DMS 273 (cell line): ENCODE measurements at regions not wholly inside any gene's neighbourhood (a gene's known extent, or its start where the extent isn't known, plus 50 kb on each side); places are given as distances from the start of the nearest gene placed in this dataset.

Experiments used
- DNase-seq: peaks from one replicate; lab custom pipeline; 2025; ENCODE audit not compliant: unreplicated experiment; lab: John Stamatoyannopoulos, UW

GRCh38 chr16:79303206-79303605 lies 297.3 kb downstream of the MAF start:
- DNase-seq, result no peak

GRCh38 chr16:79302731-79303130 lies 297.8 kb downstream of the MAF start:
- no peak for DNase-seq

- no peak for DNase-seq
Observed at GRCh38 chr16:79301051-79301450, 299.5 kb downstream of the MAF start.

- DNase-seq, result no peak
Observed at GRCh38 chr16:79298894-79299799, 301.4 kb downstream of the MAF start.

DNA sequence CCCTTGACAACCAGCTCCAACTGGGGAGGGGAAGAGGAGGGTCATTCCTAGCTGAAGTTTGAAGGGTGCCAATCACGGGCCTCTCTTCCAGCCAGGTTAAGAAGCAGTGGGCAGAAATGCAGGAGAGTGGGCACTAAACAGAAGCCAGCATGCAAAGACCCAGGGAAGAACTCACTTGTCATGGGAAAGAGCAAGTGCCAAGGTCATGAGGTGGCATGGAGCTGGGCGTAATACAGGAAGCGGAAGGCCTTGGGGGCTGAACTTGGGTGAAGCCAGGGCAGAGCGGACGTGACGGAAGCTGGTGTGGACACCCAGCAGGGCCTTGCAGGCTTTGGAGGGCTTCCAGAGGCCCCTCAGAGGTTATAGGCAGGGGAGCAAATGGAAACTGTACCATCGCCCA lies 302.1 kb downstream of the MAF start:
- DNase-seq, result no peak

- DNase-seq, result no peak
Observed at GRCh38 chr16:79297805-79298204, 302.7 kb downstream of the MAF start.

DNA sequence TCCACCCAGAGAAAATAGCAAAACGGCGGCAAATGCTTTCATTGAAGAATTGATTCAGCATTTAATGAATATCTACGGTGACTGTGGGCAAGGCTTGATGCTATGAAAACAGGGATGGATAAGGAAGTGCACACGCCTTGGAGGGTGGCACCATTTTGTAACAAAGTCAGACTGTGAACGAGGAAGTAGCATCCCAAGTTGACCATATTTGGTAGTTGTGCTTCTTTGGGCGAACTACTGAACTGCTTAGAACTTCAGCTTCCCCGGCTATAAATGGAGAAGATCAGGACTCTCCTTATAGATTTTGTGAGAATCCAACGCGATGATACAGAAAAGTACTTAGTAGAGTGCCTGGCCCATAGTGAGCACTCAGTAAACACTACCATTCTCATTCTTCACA lies 303.2 kb downstream of the MAF start:
- no peak for DNase-seq

GRCh38 chr16:79296491-79296890 lies 304.0 kb downstream of the MAF start:
- DNase-seq, result no peak

- no peak for DNase-seq
Observed at GRCh38 chr16:79295746-79296145, 304.8 kb downstream of the MAF start.

DNA sequence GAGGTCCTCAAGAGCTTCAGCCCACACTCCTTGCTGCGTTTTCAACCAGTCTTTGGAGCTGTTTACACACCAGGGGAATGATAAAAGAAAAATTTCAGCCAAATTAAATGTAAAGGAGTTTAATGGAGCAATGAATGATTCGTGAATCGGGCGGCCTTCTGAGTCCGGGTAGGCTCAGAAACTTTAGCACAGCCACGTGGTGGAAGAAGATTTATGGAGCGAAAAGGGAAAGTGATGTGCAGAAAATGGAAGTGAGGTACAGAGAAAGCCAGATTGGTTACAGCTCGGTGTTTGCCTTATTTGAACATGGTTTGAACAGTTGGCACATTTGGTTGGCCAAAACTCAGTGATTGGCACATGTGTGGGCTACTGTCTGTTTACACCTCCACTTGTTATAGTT lies 305.4 kb downstream of the MAF start:
- no peak for DNase-seq

DNA sequence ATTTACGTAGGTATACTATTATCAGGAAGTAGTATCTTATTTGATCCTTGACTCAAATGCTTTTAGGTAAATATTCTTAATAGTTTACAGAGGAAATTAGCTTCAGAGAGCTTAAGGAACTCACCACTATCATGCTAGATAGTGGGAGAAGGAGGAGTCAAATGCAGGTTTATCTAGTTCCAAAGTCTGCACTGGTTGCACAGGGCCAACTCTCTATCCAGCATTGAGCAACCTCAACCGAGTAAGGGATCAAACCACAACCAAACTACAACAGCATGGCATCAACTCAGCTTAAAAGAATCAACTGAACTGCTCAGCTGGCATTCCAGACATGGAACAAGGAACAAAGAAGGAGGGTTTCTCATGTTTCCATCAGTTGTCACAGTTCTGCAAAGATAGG lies 306.0 kb downstream of the MAF start:
- no peak for DNase-seq

DNA sequence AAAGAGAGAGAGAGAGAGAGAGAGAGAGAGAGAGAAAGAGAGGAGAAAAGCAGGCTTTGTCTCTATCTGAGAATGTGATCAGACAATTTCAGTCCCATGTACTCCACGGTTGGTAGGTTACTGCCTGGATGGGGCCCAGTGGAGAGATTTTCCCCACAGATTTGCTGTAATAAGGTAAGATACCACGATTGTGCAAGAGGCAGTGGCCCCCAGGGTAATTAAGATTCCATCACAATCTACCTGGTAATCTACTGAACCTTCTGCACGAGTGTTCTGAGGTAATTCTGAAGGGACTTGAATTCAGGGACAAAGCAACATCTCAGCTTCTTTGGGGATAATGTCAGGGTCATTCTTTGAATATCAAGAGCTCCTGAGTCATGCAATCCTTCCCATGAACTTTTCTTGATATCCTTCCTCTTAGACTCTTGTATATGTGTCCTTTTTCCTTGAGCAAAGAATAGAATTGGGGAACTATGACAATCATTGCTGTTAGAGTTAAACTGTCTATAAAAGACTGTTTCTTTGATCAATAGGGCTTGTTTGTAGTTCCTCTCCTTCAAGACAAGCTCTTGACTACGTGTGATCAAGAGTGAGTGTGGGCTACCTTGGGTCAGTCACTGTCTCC lies 306.6 kb downstream of the MAF start:
- no peak for DNase-seq

DNA sequence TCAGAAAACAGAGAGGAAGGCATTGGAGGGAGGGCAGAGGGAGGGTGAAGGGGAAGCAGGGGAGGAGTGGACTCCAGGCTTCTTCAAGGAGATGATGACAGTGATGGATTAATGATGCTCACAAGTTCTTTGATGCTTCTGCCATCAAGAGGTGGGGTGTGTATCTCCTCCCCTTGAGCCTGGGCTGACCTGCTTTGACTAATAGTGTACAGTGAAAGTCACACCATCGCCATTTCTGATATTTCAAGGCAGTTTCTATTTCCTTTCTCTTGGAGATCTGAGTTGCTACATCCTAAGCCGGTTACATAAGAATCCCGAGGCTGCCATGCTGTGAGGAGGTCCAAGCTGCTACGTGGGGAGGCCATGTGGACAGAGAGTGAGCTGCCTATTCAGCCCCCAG lies 312.5 kb downstream of the MAF start:
- no peak for DNase-seq

DNA sequence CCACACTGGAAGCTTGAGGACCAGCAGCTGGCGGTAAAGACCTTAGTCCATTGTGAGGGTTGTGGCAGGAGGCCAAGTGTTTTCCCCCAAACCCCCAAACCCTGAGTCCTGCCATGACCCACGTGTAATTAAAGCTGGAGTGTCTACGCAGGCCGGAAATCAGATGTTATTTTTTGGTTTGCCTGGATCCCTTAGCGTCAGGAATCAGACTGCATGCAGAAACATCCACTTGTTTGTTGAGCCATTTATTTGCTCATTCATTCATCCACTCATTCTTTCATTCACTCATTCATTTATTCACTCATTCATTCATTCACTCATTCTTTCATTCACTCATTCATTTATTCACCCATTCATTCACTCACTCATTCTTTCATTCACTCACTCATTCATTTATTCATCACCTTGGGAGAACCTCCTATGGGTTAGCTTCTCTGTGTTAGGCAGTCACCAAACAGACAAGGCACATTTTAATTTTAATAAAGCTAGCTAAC lies 313.1 kb downstream of the MAF start:
- no peak for DNase-seq

DNA sequence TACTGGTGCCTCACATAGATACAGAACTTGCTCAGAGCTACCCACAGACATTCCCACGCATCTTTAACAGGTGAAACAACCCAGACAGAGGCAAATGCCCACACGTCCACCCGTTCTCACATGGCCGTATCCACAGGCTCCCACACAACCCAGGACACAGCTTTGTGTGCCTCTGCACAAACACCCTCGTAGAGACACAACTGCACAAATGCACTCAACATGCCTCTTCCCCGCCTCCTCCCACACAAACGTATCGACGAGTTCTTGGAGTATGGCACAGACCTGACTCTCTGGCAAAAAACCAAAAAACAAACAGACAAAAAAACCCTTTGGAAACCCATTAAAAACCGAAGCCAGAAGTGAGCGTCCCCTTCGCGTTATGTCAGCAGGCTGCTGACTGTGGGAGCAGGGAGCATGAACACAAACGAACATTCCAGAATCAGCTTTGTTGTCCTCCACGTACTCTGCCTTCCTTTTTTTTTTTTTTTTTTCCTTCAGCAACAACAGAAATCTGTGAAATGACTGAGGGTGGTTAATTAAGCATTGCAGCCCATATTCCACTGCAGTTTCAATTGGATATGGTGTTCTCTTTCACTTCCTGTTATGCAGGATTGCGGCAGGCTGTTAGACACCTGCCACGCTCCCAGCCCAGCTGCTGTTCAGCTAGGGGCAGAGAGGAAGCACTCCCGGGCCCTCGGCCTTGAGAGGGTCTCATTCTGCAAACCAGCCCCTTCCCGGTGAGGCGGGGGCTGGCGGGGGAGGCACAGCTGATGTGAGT lies 313.7 kb downstream of the MAF start:
- peak; percentile 73 for DNase-seq

- DNase-seq, result no peak
Observed at GRCh38 chr16:79284766-79285165, 315.8 kb downstream of the MAF start.

DNA sequence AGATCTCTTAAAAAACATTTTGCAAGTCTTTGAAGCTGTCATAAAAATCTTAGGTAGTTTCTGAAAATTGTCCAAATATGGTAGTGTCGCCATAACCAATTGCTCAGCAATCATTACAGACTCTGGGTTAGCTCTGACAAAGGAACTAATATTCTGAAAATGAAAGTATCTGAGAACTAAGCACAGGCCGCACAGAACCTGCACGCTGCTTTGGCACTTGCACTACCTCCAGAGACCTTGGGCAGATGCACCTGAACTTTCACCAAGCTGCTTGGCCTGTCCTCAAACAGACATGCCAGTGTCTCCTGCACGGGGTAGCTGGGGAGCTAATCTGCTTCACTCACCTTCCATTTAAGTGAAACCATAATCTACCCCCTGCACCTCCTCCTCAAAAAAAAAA lies 317.0 kb downstream of the MAF start:
- DNase-seq, result no peak

- no peak for DNase-seq
Observed at GRCh38 chr16:79282806-79283205, 317.7 kb downstream of the MAF start.

- no peak for DNase-seq
Observed at GRCh38 chr16:79278506-79278905, 322.0 kb downstream of the MAF start.

GRCh38 chr16:79276501-79276900 lies 324.0 kb downstream of the MAF start:
- DNase-seq, result no peak

GRCh38 chr16:79274264-79274663 lies 326.3 kb downstream of the MAF start:
- DNase-seq, result no peak

DNA sequence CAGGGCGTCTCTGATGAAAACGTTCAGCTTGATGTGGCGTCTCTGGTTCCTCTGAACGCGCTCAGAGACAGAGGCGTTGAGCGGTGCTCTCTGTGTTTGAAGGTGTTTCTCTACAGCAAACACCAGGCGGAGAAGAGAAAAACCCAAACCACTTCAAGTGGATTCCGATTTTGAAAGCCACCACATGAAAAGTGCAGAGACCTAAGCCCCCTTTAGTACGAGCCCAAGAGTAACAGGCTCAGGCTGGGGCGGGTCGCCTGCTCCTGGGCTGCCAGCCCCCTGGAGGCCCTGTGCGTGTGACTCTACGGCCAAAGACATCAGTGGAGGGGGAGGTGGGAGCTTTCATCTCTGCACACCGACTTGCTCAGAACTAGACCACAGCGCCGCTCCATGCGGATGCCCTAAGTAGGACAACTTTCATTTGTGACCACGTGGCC lies 328.4 kb downstream of the MAF start:
- DNase-seq, result no peak
